Astrocyte of the spinal cord (primary cell): ENCODE measurements at regions not wholly inside any gene's neighbourhood (a gene's known extent, or its start where the extent isn't known, plus 50 kb on each side); places are given as distances from the start of the nearest gene placed in this dataset.

Experiments used
- DNase-seq: peaks from one replicate; pipeline ENCODE4 v3.0.0; 2011; ENCODE audit warnings: low read depth, low spot score
- H3K4me3 ChIP-seq: 2 replicates; pipeline ENCODE4 v1.5.1; 2011; ENCODE audit warnings: low read depth, mild to moderate bottlenecking, low read length, moderate library complexity
- in situ Hi-C: cut with HindIII; loops from 2 replicates; pipeline ENCODE4 v1.10.0; 2017; ENCODE audit warnings: low sequenced_read_pairs
- TF ChIP-seq, protein P1 (sequence below): IDR thresholded peaks from 2 replicates; pipeline ENCODE4 v1.5.1; 2012; ENCODE audit warnings: low read depth, mild to moderate bottlenecking, low read length, inconsistent platforms

DNA sequence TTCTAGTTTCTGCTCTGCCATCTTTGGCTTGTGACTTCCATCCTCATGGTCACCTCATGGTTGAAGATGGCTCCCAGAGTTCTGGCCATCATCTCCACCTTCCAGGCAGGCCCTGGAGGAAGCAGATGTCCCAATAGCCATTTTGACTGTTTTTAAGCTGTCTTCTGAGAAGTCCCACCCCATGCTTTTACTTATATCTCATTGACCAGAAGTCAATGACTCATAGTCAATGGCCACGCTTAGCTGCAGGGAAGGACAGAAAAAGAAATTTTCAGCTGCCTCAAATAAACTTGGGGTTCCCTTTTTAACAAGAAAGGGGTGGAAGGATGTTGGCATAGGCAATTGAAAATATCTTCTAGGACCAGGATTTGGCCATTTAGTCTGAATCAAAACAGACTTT, 168.1 kb downstream of the AACS start:
- DNase-seq: no peak
- TF ChIP-seq, protein P1, sequence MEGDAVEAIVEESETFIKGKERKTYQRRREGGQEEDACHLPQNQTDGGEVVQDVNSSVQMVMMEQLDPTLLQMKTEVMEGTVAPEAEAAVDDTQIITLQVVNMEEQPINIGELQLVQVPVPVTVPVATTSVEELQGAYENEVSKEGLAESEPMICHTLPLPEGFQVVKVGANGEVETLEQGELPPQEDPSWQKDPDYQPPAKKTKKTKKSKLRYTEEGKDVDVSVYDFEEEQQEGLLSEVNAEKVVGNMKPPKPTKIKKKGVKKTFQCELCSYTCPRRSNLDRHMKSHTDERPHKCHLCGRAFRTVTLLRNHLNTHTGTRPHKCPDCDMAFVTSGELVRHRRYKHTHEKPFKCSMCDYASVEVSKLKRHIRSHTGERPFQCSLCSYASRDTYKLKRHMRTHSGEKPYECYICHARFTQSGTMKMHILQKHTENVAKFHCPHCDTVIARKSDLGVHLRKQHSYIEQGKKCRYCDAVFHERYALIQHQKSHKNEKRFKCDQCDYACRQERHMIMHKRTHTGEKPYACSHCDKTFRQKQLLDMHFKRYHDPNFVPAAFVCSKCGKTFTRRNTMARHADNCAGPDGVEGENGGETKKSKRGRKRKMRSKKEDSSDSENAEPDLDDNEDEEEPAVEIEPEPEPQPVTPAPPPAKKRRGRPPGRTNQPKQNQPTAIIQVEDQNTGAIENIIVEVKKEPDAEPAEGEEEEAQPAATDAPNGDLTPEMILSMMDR: no peak
- H3K4me3 ChIP-seq: no peak overlapping the region
- in situ Hi-C loops: no loop called here

DNA sequence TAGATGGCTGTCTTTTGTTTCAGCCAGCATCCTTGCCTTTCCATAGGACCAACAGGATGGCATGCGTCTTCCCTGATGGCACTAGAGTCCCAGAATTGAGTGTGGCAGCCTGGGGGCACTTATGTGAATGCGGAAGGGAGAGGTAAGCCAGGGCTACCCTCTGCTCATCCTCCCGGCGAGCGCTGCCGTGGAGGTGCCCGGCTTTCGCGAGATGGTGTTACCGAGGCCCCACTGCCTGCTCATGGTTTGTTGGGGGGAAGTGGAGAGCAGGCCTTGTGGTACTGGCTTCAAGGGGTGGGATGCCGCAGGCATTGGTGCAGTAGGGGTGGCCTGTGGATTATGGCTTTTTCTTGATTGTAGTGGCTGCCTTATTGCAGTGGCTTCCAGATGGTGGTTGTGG, 174.3 kb downstream of the AACS start:
- in situ Hi-C loops: no loop called here
- H3K4me3 ChIP-seq: no peak overlapping the region
- no peak for DNase-seq
- TF ChIP-seq, protein P1: no peak

DNA sequence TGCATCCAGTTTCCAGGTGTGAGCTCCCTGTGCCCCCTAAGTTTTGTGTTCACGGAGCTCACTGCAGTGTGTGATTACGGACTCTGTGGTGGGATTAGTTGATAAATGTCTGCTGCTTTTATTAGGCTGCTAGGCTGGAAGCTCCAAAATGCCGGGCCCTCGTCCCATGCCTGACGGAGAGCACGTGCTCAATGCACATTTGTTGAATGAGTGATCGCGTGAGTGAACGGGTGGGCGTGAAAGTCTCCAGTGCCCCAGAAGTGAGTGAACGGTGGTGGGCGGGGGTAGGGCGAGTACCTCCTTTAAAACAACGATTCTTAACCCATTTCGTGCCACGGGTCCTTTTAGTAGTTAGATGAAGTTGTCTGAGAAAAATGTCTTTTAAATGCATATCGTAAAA, 175.5 kb downstream of the AACS start:
- no peak for DNase-seq
- TF ChIP-seq, protein P1: no peak
- H3K4me3 ChIP-seq: no peak overlapping the region
- in situ Hi-C loops: no loop called here

DNA sequence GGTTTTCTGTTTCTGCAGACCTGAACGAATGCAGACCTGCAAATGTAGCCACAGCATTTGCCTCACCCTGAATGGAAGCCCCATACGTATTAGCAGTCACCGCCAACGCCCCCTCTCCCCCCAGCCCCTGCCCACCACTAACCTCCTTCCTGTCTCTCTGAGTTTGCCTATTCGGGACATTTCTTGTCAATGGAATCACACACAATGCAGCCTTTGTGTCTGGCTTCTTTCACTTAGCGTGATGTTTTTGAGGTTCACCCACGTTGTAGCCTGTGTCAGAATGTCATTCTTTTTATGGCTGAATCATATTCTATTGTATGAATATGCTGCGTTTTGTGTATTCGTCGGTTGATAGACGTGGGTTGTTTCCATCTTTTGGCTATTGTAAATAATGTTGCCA, 178.6 kb downstream of the AACS start:
- TF ChIP-seq, protein P1: no peak
- in situ Hi-C loops: no loop called here
- DNase-seq: no peak
- H3K4me3 ChIP-seq: no peak overlapping the region

DNA sequence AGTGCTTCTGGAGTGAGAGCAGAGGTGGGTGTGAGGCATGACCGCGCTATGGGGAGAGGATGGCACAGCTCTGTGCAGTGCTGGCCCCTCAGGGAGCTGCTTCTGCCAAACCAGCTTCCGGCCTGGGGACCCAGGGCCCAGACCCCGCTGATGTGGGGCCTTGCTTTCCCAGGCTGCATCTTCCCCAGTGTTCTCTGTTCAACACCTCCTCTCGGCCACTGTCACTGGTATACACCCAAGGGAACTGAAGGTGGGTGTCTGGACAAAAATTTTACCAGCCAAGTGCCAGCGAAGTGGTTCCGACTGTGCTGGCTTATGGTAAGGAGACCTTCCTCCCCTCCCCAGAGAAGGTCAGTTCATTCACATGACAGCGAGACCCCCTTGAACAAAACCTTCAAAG, 179.1 kb downstream of the AACS start:
- H3K4me3 ChIP-seq: no peak overlapping the region
- in situ Hi-C loops: no loop called here
- TF ChIP-seq, protein P1: no peak
- DNase-seq: no peak

DNA sequence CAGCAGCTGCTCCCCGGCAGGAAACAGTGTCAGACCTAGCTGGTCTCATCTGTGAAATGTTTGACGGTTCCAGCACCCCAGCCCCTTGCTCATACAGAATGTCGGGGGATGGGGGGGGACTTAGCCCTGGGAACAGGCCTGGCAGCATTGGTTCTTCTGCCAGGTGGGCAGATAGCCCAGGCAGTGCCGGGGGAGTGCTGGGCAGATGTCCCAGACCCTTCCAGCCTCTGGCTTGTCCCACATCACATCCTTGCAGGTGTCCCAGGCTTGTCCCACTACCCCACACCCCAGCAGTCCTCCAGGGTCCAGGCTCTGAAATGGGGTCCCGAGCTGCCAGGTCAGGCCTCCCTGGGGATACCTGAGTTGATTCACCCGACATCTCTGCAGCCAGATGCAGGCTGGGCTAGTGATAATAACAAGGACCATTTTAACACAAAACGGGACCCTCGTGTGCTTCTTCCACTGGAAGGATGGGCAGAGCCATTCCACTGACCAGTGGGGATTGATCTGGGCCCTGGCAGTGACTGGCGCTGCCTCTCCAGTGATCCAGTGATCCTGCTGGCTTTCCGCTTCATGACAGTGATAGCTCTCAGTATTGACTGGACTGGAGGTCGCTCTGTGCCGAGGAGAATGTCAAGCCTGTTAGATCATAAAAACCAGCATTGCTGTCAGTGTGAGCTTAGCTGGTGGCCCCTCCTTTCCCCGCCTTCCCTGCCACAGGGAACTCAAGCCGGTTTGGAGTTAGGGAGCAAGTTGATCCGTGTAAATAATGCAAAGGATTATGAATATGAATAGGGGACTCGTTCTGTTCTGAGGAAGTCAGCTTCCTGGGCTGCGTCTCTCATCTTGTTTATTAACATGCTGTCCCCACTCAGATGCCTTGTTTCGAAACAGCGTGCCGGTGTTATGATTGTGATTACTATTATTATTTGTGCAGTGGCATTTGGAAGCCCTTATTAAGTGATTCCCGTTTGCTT, 180.6 kb downstream of the AACS start:
- no peak overlapping the region for H3K4me3 ChIP-seq
- in situ Hi-C loops: no loop called here
- no peak for DNase-seq
- TF ChIP-seq, protein P1: no peak
